NCI-H1048 (cell line): ENCODE measurements at regions not wholly inside any gene's neighbourhood (a gene's known extent, or its start where the extent isn't known, plus 50 kb on each side); places are given as distances from the start of the nearest gene placed in this dataset.

Source experiments
- DNase-seq: peaks from one replicate; lab custom pipeline; 2025; lab: John Stamatoyannopoulos, UW

- no peak for DNase-seq
These were observed 898.8 kb downstream of the NTRK3 start for GRCh38 chr15:87357637-87358313.

- DNase-seq, result no peak
These were observed 900.6 kb downstream of the NTRK3 start for GRCh38 chr15:87355946-87356345.

GRCh38 chr15:87354661-87355410 is 901.7 kb downstream of the NTRK3 start:
- no peak for DNase-seq

GRCh38 chr15:87349181-87349580 is 907.4 kb downstream of the NTRK3 start:
- DNase-seq, result no peak

- DNase-seq, result no peak
These were observed 907.8 kb downstream of the NTRK3 start for GRCh38 chr15:87348746-87349145.

GRCh38 chr15:87347806-87348515 is 908.6 kb downstream of the NTRK3 start:
- DNase-seq, result no peak

DNA sequence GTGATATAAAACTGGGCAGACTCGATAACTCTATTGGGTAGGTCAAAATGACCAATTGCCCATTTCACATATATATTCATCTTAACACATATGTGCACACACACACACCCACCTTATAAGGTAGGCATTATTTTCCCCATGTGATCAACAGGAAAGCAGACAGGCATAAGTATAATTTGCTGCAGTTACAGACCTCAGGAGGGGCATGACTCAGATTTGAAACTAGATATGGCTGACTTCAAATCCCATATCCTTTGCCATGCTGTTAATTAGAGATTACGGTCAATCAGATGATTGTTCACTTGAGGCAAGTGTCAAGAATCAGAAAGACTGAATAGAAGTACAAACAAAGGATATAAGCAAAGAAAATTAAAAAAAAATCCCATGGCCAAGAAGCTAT is 910.6 kb downstream of the NTRK3 start:
- DNase-seq, result no peak

DNA sequence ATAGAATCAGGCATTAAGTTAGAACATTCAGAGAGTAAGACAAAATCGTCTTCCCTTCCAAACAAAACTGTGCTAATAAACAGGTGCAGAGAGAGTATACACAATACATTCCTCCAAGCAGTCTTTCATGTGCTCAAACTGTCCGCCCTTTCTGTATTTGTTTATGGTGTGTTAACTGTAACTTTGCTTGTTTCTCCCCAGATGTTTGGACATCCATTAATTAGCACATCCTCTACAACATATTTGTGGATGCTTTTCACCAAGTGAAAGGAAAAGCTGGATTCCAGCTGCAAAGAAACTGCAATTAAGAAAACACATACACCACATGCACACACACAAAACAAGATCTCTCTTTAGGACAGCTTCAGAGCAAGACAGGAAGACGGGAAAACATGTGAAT is 912.6 kb downstream of the NTRK3 start:
- no peak for DNase-seq

DNA sequence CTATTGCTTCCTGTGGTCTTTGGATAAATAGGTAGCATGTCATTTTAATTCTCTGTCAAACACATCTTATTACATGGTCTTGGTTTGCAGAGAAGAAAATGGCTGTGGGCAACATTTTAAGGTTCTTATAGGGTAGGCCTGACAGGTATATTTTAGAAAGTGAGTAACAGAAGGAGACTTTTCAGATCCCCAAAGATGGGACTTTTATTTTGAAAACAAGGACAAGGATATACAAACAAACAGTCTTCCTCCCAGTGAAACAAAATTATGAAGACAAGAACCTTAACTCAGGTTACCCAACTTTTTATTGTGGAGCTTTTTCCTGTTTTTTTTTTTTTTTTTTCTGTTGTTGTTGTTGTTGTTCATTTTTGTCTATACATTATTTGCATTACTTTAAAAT is 916.2 kb downstream of the NTRK3 start:
- no peak for DNase-seq

- DNase-seq, result no peak
These were observed 930.3 kb downstream of the NTRK3 start for GRCh38 chr15:87326269-87326668.

- DNase-seq, result no peak
These were observed 933.7 kb downstream of the NTRK3 start for GRCh38 chr15:87322870-87323269.

- DNase-seq, result no peak
These were observed 934.3 kb downstream of the NTRK3 start for GRCh38 chr15:87322265-87322664.

DNA sequence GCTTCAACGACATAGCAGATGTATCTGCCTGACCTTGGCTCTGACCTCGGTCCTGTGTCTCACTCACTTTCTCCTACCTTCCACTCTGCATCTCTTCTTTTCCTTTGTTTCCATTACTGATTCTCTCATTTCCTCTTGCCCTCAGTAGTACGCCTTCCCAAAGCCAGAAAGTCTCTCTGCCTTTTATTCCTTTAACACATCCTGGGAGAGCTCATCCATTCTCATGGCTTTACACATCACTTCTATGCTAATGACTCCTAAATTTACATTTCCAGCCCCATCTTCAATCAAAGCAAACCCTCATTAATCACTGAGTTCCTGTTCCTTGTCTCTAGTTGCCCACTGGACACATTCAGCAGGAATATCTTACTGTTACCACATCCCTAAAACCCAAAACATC is 938.6 kb downstream of the NTRK3 start:
- no peak for DNase-seq

DNA sequence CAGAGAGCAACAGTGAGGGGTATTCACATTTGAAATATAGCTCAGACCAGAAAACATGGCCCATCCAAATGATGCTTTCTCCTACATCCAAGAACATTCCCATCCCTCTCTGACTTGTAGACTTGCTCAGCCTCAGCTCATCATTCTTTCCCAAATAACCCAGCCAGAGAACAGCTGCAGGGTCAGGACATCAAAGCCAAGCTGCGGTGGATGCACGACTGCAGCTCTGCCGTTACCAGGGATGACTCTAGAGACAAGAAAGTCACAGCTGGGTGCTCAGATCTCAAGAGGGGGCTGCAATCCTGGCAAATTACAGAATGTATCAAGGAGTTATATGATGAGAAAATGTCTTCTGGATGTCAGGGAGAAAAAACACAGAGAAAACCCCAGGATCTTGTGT is 944.3 kb downstream of the NTRK3 start:
- no peak for DNase-seq

DNA sequence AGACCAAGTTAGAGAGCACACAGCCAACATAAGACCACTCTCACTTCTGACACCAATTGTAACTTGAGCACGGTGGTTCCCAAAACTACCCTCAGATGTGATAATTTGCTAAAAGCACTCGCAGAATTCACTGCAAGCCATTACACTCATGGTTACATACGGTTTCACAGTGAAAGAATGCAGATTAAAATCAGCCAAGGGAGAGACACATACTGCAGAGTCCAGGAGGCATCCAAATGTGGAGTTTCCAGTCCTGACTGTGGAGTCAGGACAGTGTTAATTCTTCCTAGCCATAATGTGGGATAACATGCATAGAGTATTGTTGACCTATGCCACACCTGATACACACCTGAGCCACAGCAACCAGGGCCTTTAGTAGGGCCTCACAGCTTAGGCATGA is 956.4 kb downstream of the NTRK3 start:
- no peak for DNase-seq

DNA sequence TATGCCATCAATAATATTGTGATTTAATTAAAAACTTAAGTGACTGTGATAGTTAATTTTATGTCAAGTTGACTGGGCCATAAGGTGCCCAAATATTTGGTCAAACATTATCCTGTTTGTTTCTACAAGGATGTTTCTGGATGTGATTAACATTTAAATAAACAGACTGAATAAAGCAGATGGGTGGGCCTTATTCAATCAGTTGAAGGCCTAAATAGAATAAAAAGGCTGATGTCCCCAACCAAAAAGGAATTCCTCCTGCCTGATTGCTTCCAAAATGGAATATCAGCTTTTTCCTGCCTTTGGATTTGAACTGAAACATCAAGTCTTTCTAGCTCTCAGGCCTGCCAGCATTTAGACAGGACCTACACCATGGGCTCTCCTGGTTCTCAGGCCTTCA is 961.7 kb downstream of the NTRK3 start:
- DNase-seq, result no peak

DNA sequence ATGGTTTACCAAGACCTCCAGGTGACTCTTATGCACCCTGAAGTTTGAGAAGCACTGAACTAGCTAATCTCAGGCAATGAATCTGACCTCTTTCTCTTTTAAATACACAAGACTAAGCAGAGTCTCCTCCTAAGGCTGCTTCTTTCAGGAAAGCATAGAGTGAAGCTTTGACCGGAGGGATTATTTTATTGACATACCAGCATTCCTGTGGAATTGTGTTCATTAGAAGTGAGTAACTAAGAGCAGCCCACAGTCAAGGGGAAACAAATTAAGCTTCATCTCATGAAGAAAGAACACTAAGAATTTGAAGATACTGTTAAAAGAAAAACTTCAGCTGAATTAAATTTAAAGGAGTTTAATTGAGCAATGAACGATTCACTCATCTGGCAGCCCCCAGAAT is 963.5 kb downstream of the NTRK3 start:
- DNase-seq, result no peak

- DNase-seq, result no peak
These were observed 969.4 kb downstream of the NTRK3 start for GRCh38 chr15:87287156-87287555.

DNA sequence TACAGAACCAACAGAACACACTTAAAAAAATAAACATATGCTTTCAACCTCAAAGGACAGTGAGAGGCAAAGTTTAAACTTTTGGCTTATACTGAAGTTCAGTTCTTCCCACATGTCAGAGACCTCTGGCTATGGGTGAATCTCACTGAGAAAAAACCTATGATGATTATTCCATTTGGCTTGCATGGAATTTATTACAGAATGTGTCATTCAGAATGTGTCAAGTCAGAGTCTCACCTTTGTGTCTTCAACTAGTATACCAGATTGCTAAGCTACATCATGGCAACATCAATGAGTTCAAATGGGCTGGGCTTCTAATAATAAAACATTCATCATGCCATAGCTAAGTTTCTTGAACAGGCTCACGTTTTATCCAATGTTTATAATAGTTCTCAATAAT is 987.0 kb downstream of the NTRK3 start:
- DNase-seq, result no peak

GRCh38 chr15:87268675-87269074 is 987.9 kb downstream of the NTRK3 start:
- no peak for DNase-seq

GRCh38 chr15:87267798-87268197 is 988.7 kb downstream of the NTRK3 start:
- DNase-seq, result no peak

GRCh38 chr15:87263871-87264270 is 992.7 kb downstream of the NTRK3 start:
- no peak for DNase-seq

GRCh38 chr15:87263296-87263695 is 993.2 kb downstream of the NTRK3 start:
- no peak for DNase-seq
